Liver (tissue), 8 donors: ENCODE measurements at regions not wholly inside any gene's neighbourhood (a gene's known extent, or its start where the extent isn't known, plus 50 kb on each side); places are given as distances from the start of the nearest gene placed in this dataset.

Source experiments
- DNase-seq: peaks from one replicate; pipeline ENCODE4 v3.0.0-alpha.2; 2017; ENCODE audit warnings: low spot score
- H3K27ac ChIP-seq, 2 donors: one replicate each; pipeline ENCODE4 v1.7.0; 2013; ENCODE audit warnings: inconsistent platforms in 2 of 2, low read length in 2 of 2, control low read depth in 1 of 2, low read depth in 1 of 2, mild to moderate bottlenecking in 1 of 2
- H3K27me3 ChIP-seq, 4 donors: one replicate each; pipeline versions ENCODE4 v1.6.1 to v1.7.0; 2013; ENCODE audit warnings: low read length in 3 of 4, inconsistent platforms in 1 of 4, mild to moderate bottlenecking in 1 of 4, moderate library complexity in 1 of 4; ENCODE audit not compliant: control insufficient read depth in 4 of 4, insufficient read depth in 4 of 4
- H3K36me3 ChIP-seq, 4 donors: one replicate each; pipeline versions ENCODE4 v1.6.1 to v1.7.0; 2013; ENCODE audit warnings: low read length in 3 of 4, mild to moderate bottlenecking in 3 of 4, low read depth in 1 of 4, moderate library complexity in 1 of 4; ENCODE audit not compliant: control insufficient read depth in 4 of 4, insufficient read depth in 3 of 4
- H3K4me1 ChIP-seq, 4 donors: one replicate each; pipeline versions ENCODE4 v1.6.1 to v1.7.0; 2013; ENCODE audit warnings: low read length in 3 of 4, mild to moderate bottlenecking in 3 of 4, moderate library complexity in 1 of 4; ENCODE audit not compliant: control insufficient read depth in 4 of 4, insufficient read depth in 4 of 4
- H3K4me3 ChIP-seq, 3 donors: one replicate each; pipeline versions ENCODE4 v1.6.1 to v1.7.0; 2013; ENCODE audit warnings: low read length in 3 of 3, control low read depth in 1 of 3, low read depth in 1 of 3, mild to moderate bottlenecking in 1 of 3
- H3K9ac ChIP-seq, 2 donors: one replicate each; pipeline ENCODE4 v1.7.0; 2013; ENCODE audit warnings: low read length in 2 of 2, mild to moderate bottlenecking in 2 of 2, moderate library complexity in 2 of 2, control low read depth in 1 of 2, low read depth in 1 of 2
- H3K9me3 ChIP-seq, 4 donors: one replicate each; pipeline versions ENCODE4 v1.6.1 to v1.7.0; 2013; ENCODE audit warnings: low read length in 3 of 4; ENCODE audit not compliant: control insufficient read depth in 4 of 4
- ATF3 ChIP-seq: IDR thresholded peaks from 2 replicates; pipeline ENCODE4 v1.6.1; 2016; ENCODE audit warnings: antibody characterized with exemption
- CTCF ChIP-seq: fragments of 150-350 bp; IDR thresholded peaks from 2 replicates; pipeline ENCODE4 v1.5.1; 2017; ENCODE audit warnings: improper control_type of control experiment, low read depth, low read length; ENCODE audit not compliant: missing input control
- EGR1 ChIP-seq, 2 donors: IDR thresholded peaks; 2 replicates each; pipeline ENCODE4 v1.6.1; 2016 to 2018; ENCODE audit warnings: antibody characterized with exemption in 2 of 2, low read depth in 2 of 2
- FOXA1 ChIP-seq: IDR thresholded peaks from 2 replicates; pipeline ENCODE4 v1.6.1; 2016; ENCODE audit warnings: antibody characterized with exemption
- FOXA2 ChIP-seq: IDR thresholded peaks from 2 replicates; pipeline ENCODE4 v1.6.1; 2016; ENCODE audit warnings: antibody characterized with exemption
- HNF4A ChIP-seq, 2 donors: conservative IDR thresholded peaks; 2 replicates each; pipeline ENCODE4 v1.6.1; 2016; ENCODE audit warnings: antibody characterized with exemption in 2 of 2, mild to moderate bottlenecking in 2 of 2
- HNF4G ChIP-seq: IDR thresholded peaks from 2 replicates; pipeline ENCODE4 v1.6.1; 2016; ENCODE audit warnings: antibody characterized with exemption
- JUND ChIP-seq, 2 donors: IDR thresholded peaks; 2 replicates each; pipeline ENCODE4 v1.6.1; 2016; ENCODE audit warnings: antibody characterized with exemption in 2 of 2
- NR2F2 ChIP-seq: IDR thresholded peaks from 2 replicates; pipeline ENCODE4 v1.6.1; 2016; ENCODE audit warnings: antibody characterized with exemption
- RAD21 ChIP-seq, 2 donors: IDR thresholded peaks; 2 replicates each; pipeline ENCODE4 v1.6.1; 2016; ENCODE audit warnings: antibody characterized with exemption in 2 of 2, mild to moderate bottlenecking in 2 of 2
- REST ChIP-seq: IDR thresholded peaks from 2 replicates; pipeline ENCODE4 v1.6.1; 2016; ENCODE audit warnings: antibody characterized with exemption, mild to moderate bottlenecking
- RXRA ChIP-seq, 2 donors: IDR thresholded peaks; 2 replicates each; pipeline ENCODE4 v1.6.1; 2017 to 2018; ENCODE audit warnings: antibody characterized with exemption in 2 of 2, mild to moderate bottlenecking in 1 of 2
- TAF1 ChIP-seq: conservative IDR thresholded peaks from 2 replicates; pipeline ENCODE4 v1.6.1; 2016; ENCODE audit warnings: antibody characterized with exemption, mild to moderate bottlenecking
- YY1 ChIP-seq: IDR thresholded peaks from 2 replicates; pipeline ENCODE4 v1.6.1; 2016; ENCODE audit warnings: antibody characterized with exemption, mild to moderate bottlenecking
- ZBTB33 ChIP-seq: IDR thresholded peaks from 2 replicates; pipeline ENCODE4 v1.6.1; 2016; ENCODE audit warnings: antibody characterized with exemption
- WGBS: extraction: QIAGEN DNeasy Blood & Tissue Kit; methylation state at CpG from one replicate; pipeline ENCODE4 v1.1.7; 2013; 5-methylcytosine and 5-hydroxymethylcytosine counted together
- donor health status: healthy.
- donor health status: healthy.
- donor health status: healthy.
- donor health status: healthy.
- donor health status: healthy.

GRCh38 chr13:40207001-40207478 is 459.4 kb downstream of the FOXO1 start (continued):
- no peak for TF ChIP-seq TAF1

GRCh38 chr13:40208517-40208916 is 457.9 kb downstream of the FOXO1 start:
- H3K4me1 ChIP-seq, result no peaks in the 10 kb centered on the region
- peaks cover 0 to 5% (median 3%) of the 10 kb centered on the region in 4 donors for H3K9me3 ChIP-seq
- H3K9ac ChIP-seq, result no peak overlapping the region
- 90% methylated on average over 4 of the region's 4 CpGs for WGBS
- H3K36me3 ChIP-seq, result no peaks in the 10 kb centered on the region
- no peak overlapping the region for H3K4me3 ChIP-seq
- TF ChIP-seq YY1, result no peak
- no peak for TF ChIP-seq JUND (IDR thresholded peaks at IDR 0.05)
- no peak for TF ChIP-seq RAD21 (IDR thresholded peaks at IDR 0.05)
- no peak for TF ChIP-seq FOXA2
- TF ChIP-seq CTCF, result no peak
- no peak for TF ChIP-seq ATF3
- TF ChIP-seq EGR1 (IDR thresholded peaks at IDR 0.05; ENCODE audit: low read depth in 2 of 2), result no peak
- TF ChIP-seq HNF4A (conservative IDR thresholded peaks at IDR 0.05), result no peak
- TF ChIP-seq ZBTB33, result no peak
- no peak for TF ChIP-seq NR2F2
- TF ChIP-seq RXRA (IDR thresholded peaks at IDR 0.05), result no peak
- no peak for TF ChIP-seq TAF1
- TF ChIP-seq FOXA1, result no peak
- TF ChIP-seq REST, result no peak
- TF ChIP-seq HNF4G, result no peak
- DNase-seq, result no peak
- no peak overlapping the region for H3K27ac ChIP-seq
- H3K27me3 ChIP-seq, result no peaks in the 10 kb centered on the region
